Astrocyte (in vitro differentiated cells and primary cell): ENCODE measurements at regions not wholly inside any gene's neighbourhood (a gene's known extent, or its start where the extent isn't known, plus 50 kb on each side); places are given as distances from the start of the nearest gene placed in this dataset.

Experiments used
- CTCF ChIP-seq: IDR thresholded peaks from 2 replicates; pipeline ENCODE4 v1.5.1; 2011; ENCODE audit warnings: low read depth, mild to moderate bottlenecking, inconsistent platforms, low read length, moderate library complexity; ENCODE audit not compliant: insufficient read depth
- EZH2 ChIP-seq: IDR thresholded peaks from 2 replicates; pipeline ENCODE4 v1.6.1; 2012; ENCODE audit warnings: mild to moderate bottlenecking, low read length, inconsistent platforms; ENCODE audit not compliant: insufficient read depth

GRCh38 chr4:112819729-112820128, 182.8 kb downstream of the LARP7 start:
- TF ChIP-seq CTCF (no peak), EZH2 (no peak)
